Erythroblast (primary cell): ENCODE measurements at regions not wholly inside any gene's neighbourhood (a gene's known extent, or its start where the extent isn't known, plus 50 kb on each side); places are given as distances from the start of the nearest gene placed in this dataset.

Experiments used
- GATA1 ChIP-seq: IDR thresholded peaks from 2 replicates; pipeline ENCODE4 v1.6.1; 2011; ENCODE audit warnings: low read depth, mild to moderate bottlenecking, control low read depth, low read length, moderate library complexity
- POLR2A ChIP-seq: IDR thresholded peaks from 2 replicates; pipeline ENCODE4 v1.6.1; 2011; ENCODE audit warnings: mild to moderate bottlenecking, low read length

DNA sequence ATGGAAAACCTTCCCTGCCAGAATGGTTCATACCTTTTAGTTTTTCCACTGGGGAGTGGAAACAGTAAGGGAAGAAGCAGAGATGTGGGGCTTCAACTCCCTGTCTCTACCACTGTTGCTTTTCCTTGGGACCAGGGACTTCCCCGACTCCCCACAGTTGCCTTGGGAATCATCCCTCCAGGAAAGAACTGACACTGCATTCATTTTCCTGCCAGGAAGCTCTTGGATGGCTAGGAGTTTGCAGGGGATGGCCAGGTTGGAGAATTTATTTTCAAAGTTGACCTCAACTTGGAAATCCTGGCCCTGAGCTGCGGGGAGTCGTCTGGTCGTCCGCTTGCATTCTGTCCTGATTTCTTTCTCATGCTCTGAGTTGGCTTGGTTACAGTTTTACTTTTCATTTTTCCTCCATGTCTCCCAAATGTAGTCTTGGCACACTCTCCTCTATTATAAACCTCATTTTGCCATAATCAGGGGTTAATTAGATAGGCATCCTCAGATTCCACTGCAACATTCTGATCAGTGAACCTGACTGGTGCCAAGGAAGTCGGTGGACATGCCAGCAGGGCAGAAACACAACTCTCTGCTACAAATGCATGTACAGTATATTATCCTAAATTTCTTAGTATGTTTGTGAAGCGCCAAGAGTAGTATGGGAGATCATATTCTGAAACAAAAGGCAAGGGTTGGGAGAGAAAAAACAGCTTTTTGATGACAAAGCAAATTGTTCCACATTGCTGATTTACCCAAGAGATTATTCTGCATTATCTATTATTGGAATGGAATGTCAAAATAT is 220.5 kb upstream of the XYLT1 start:
- TF ChIP-seq POLR2A: no peak
- no peak for TF ChIP-seq GATA1
